GM19351 (cell line): ENCODE measurements at regions not wholly inside any gene's neighbourhood (a gene's known extent, or its start where the extent isn't known, plus 50 kb on each side); places are given as distances from the start of the nearest gene placed in this dataset.

Experiments
- ATAC-seq: cut with Tn5 transposase; IDR thresholded peaks from one replicate; pipeline ENCODE4 v1.9.1; 2021; ENCODE audit warnings: mild to moderate bottlenecking, moderate library complexity; ENCODE audit not compliant: unreplicated experiment

GRCh38 chr20:51104960-51105920 lies 82.3 kb upstream of the KCNG1 start:
- ATAC-seq = no peak

DNA sequence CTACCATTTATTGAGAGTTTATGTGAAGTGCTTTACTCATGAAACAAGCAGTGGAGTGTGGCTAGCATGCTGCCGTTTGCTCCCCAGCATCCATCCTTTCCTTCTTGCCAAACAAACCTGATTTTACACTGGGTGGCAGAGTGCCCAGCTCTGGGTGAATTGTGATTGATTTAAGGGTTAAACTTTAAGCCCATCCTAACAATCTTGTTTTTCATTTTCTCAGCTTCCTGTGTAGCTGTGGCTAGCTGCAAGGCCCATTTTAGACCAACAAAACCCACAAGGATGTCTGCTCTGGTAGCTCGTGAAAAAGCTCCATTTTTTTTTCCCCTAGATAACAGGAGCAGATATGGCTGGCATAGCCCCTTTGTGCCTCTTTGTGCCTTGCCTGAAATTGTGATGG lies 77.7 kb upstream of the KCNG1 start:
- ATAC-seq = no peak

- no peak for ATAC-seq
These were observed 75.4 kb upstream of the KCNG1 start for GRCh38 chr20:51098284-51098810.

DNA sequence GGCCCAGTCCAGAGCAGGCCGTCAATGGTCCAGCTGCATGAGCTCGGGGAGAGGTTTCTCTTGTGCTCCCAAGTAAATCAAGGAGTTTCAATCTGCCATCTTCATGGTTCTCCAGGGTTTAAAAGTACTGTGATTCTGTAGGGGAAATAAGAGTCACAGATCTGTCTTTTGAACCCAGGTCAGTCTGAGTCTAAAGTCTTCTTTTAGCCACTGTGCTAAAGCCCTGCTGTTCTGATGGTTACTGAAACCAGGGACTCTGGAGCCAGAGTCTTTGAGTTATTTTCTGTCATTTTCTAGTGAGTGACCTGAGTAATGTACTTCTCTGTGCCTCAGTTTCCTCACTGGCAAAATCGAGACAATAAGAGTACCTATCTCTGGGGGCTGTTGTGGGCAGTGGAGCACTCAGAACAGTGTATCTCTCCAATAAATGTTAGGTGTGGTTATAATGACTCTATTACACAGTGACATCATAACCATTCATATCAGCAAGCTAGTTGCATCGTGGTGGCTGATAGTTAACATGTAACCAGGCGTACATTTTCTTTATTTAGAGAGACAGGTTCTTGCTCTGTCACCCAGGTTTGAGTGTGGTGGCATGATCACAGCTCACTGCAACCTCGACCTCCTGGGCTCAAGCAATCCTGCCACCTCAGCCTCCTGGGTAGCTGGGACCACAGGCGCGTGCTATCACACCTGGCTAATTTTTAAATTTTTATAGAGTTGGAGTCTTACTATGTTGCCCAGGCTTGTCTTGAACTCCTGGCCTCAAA lies 74.6 kb upstream of the KCNG1 start:
- no peak for ATAC-seq

DNA sequence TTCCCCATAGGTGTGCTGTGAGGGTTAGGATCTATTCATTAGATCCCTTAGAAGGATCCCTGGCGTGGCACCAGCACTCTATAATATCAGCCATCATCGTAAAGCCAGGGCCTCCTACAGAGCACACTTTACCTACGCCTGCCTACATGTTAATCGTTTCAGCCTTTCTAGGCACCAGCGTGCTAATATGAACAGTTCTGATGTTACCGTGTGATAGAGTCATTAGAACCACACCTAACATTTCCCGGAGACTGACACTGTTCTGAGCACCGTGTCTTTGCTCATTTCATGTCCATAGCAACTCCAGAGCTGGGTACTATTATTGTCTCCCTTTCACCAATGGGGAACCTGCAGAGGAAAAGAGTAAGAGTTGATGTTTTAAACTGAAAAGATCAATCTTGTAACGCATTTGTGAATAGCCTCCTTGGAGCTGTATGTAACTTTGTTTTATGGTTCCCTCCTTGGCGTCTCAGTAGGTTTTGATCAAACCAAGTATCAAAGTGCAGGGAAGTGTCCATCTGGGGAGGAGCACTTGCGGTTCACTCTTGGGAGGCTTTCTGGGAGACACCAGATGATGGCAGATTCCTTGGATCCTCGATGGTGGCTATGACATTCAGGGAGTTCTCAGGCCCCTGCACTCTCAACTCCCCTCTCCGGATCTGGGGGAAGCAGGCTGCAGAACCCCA lies 73.8 kb upstream of the KCNG1 start:
- ATAC-seq = no peak

- no peak for ATAC-seq
These were observed 73.0 kb upstream of the KCNG1 start for GRCh38 chr20:51095633-51096521.

DNA sequence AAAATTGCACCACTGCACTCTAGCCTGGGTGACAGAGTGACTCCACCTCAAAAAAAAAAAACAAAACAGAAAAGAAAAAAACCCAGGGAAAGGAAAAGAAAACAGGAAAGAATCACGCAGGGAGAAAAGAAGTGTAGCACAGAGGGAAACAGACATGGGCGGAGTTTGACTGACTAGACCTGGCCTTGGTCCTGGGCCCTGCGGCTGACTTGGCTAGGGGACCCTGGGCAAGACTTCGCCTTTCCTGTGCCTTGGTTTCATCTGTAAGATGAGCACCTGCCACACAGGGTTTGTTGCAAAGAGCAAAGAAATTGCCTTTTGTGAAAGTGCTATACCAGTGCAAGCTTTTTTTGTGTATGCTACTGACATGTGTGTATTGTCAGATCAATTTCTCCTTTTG lies 71.3 kb upstream of the KCNG1 start:
- ATAC-seq = no peak

- ATAC-seq = no peak
These were observed 70.4 kb upstream of the KCNG1 start for GRCh38 chr20:51093240-51093763.

DNA sequence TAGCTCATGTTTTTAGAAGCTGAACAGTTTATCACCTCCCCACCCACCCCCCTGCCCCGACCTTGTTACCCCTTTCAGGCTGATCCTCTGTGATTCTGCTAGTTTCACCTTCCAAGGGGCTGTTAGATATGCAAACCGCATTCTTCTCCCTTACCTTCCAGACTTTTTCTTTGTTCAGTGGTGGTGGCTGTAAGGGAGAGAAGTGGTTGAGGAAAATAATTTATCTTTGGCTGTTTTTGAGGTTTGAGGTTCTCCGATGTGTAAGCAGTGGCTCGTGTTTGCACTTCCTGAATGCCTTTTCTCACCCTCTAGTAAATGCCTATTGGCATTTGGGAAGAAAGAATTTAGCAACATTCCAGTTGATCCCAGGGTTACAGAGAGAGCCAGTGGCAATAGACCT lies 69.4 kb upstream of the KCNG1 start:
- no peak for ATAC-seq

DNA sequence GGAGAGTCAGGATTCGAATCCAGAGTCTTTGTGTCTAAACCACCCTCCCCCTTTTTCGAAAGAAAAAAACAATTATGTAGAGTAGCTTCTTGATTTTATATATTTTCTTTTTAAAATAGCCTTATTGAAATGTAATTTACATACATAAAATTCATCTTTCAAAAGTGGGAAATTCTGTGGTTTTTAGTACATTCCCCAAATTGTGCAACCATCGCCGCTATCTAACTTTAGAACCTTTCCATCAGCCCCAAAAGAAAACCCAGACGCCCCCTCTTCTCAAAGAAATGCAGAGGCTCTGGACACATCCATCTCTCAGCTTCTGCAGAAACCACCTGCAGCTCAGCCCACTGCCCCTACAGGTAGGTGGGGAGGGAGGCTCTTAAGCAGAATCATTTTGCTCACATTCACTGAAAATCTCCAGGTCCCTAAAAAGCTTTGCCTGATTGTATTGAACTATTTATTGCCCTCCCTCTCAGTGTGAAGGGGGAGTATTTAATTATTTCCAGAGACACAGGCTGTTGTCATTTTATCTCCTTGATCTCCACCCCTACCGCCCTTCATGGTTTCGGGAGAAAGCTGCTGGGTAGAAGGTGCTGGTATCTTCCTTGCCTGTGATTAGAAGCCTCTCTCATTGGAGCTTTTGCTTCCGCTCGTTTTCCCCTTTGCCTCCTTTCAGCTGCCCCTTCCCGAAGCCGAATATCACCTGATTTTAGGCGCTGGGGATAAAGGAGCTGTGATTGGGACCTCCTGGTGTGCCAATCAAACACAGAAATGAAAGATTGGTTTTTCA lies 68.7 kb upstream of the KCNG1 start:
- no peak for ATAC-seq

DNA sequence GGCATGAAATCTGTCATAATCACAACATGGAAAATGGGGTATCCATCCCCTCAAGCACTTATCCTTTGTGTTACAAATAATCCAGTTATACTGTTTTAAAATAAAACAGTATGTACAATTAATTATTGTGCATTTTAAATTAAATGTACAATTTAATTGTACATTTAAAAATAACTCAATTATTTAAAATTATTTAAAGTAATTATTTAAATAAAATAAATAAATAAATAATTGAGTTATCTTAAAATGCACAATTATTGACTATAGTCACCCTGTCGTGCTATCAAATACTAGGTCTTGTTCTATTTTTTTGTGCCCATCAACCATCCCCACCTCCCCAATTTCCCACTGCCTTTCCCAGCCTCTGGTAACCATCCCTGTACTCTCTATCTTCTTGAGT lies 66.9 kb upstream of the KCNG1 start:
- no peak for ATAC-seq

DNA sequence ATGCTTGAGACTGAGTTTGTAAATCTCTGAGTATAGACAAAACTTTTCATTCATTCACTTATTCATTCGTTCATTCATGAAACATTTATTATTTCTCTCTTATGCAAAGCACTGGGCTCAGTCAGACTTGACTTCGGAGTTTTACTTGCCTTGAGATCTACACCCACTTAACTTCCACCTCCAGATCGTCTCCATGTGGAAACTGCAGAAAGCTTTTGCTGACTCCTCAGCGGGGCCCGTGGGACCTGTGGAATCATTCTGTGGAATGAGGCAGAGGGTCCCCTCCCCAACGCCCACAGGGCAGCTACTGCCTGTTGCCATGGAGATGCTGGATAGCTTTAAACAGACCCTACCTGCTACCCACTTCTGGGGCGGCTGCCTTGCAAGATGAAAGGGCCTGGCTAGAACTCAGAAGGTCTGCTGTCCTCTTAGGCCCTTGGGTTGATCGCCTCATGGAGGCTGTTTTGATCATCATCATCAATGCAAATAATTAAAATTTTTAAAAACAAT lies 66.4 kb upstream of the KCNG1 start:
- ATAC-seq = no peak

- ATAC-seq = no peak
These were observed 64.4 kb upstream of the KCNG1 start for GRCh38 chr20:51087266-51087665.

GRCh38 chr20:51085769-51086168 lies 62.9 kb upstream of the KCNG1 start:
- no peak for ATAC-seq

GRCh38 chr20:51084593-51085377 lies 61.9 kb upstream of the KCNG1 start:
- ATAC-seq = no peak

DNA sequence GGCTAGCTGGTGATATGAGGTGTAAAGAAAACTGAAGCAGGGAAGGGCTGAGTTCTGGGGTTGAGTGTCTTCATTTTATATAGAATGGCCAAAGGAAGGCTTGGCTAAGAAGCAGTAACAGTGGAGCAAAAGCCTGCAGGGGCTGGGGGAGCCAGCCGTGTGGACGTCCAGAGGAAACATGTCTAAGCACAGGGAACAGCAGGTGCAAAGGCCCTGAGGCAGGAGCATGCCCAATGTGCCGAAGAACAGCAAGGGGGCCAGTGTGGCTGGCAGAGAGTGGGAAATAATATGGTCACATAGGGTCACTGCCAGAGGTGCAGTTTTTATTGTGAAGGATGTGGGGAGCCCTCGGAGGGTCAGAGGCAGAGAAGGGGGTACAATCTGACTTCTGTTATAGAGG lies 60.5 kb upstream of the KCNG1 start:
- no peak for ATAC-seq

DNA sequence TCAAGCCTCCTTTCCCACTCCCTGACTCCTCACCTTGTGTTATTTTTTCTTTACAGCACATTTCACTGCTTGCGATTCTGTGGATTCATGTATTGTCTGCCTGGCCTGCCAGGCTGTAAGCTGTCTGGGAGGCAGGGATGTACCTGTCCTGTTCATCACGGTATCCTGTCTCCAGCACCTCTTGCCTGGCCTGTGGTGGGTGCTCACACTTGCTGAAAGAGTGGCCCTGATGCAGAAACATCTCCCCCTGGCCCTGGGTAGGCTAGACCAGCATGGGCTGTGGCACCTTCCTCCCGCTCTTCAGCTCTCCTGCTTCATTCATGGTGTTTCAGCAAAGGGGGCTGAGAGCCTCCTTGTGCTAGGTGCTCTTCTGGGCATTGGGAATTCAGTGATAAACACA lies 60.1 kb upstream of the KCNG1 start:
- no peak for ATAC-seq

DNA sequence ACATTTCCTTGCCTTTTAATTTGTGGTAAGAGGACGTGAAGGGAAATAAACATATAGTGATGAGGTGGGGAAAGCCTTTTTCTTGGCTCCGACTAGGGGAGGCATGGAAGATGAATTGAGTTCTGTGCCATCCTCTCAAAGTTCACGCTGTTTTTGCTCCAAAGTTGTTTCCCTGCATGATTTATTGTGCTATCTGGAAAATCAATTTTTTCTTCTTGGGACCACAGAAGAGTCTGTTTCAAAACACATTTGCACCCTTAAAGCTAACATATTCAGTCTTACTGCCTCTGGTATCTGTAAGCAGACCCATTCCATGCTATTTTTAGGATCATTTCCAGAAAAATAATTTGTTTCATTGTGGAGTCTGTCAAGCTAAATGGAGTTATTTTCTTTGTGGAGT lies 57.6 kb upstream of the KCNG1 start:
- no peak for ATAC-seq
